Panc1 (cell line): ENCODE measurements at regions not wholly inside any gene's neighbourhood (a gene's known extent, or its start where the extent isn't known, plus 50 kb on each side); places are given as distances from the start of the nearest gene placed in this dataset.

Source experiments
- ATAC-seq: fragments of 200-7000 bp; cut with Tn5 transposase; 2 replicates; pipeline ENCODE4 v1.9.1; 2020; ENCODE audit warnings: mild to moderate bottlenecking, moderate library complexity
- BruUV-seq: library from RNA; stranded (reverse); fragments of 400-500 nt; replicated peaks from 2 replicates; lab custom pipeline; 2021; lab: Mats Ljungman, UMichigan
- CTCF ChIA-PET: fragments of 300-600 bp; sonication (Branson Sonifier 250); formaldehyde crosslinking; loops from one replicate; lab custom pipeline; 2022; ENCODE audit warnings: antibody characterized with exemption; lab: Charles Lee
- POLR2A ChIA-PET: fragments of 300-600 bp; sonication (Branson Sonifier 250); formaldehyde crosslinking; loops from one replicate; lab custom pipeline; 2022; ENCODE audit warnings: antibody characterized with exemption; lab: Charles Lee
- DNase-seq: peaks from one replicate; pipeline ENCODE4 v3.0.0-alpha.2; 2010; ENCODE audit warnings: low read depth, low spot score
- H3K27ac ChIP-seq: 2 replicates; pipeline ENCODE4 v1.5.1; 2011; ENCODE audit warnings: mild to moderate bottlenecking, low read length, inconsistent platforms
- H3K27me3 ChIP-seq: fragments of 200-500 bp; sonication (Bioruptor generic); 2 replicates; pipeline ENCODE4 v1.6.0; 2014; ENCODE audit warnings: low read length, inconsistent platforms; ENCODE audit not compliant: control insufficient read depth, insufficient read depth
- H3K36me3 ChIP-seq: fragments of 200-500 bp; sonication (Bioruptor generic); 2 replicates; pipeline ENCODE4 v1.5.1; 2014; ENCODE audit warnings: inconsistent platforms, mild to moderate bottlenecking, low read length, moderate library complexity; ENCODE audit not compliant: control insufficient read depth, insufficient read depth
- H3K4me1 ChIP-seq: 2 replicates; pipeline ENCODE4 v1.5.1; 2011; ENCODE audit warnings: inconsistent platforms, mild to moderate bottlenecking, low read length, moderate library complexity; ENCODE audit not compliant: control insufficient read depth, insufficient read depth
- H3K4me3 ChIP-seq, 2 experiments: 2 replicates each; pipeline ENCODE4 v1.5.1; 2011 to 2012; ENCODE audit warnings: low read depth in 2 of 2, low read length in 2 of 2, mild to moderate bottlenecking in 2 of 2, inconsistent platforms in 1 of 2, moderate library complexity in 1 of 2
- H3K9me3 ChIP-seq: fragments of 200-500 bp; sonication (Bioruptor generic); 2 replicates; pipeline ENCODE4 v1.5.1; 2014; ENCODE audit warnings: low read depth, mild to moderate bottlenecking, inconsistent platforms, low read length, moderate library complexity; ENCODE audit not compliant: control insufficient read depth, insufficient read depth
- POLR2AphosphoS5 ChIP-seq: IDR thresholded peaks from 2 replicates; pipeline ENCODE4 v1.6.1; 2012; ENCODE audit warnings: mild to moderate bottlenecking, low read depth, low read length, moderate library complexity
- SIN3A ChIP-seq: IDR thresholded peaks from 2 replicates; pipeline ENCODE4 v1.6.1; 2012; ENCODE audit warnings: low read depth, mild to moderate bottlenecking, low read length, moderate library complexity, borderline replicate concordance; ENCODE audit not compliant: insufficient read depth
- TCF7L2 ChIP-seq: IDR thresholded peaks from 2 replicates; pipeline ENCODE4 v1.6.1; 2011; ENCODE audit warnings: mild to moderate bottlenecking, low read depth, low read length, inconsistent platforms
- in situ Hi-C: cut with HindIII; loops from 2 replicates; pipeline ENCODE4 v1.10.0; 2016; ENCODE audit warnings: low sequenced_read_pairs, low pct_unique_long_range_greater_than_20kb
- intact Hi-C: fragments of 100-400 bp; cut with micrococcal nuclease; formaldehyde crosslinking; loops from one replicate; pipeline ENCODE4 v1.10.0; 2022; ENCODE audit not compliant: unreplicated experiment
- TF ChIP-seq, protein P1 (sequence below), 2 experiments: IDR thresholded peaks; 2 replicates each; pipeline ENCODE4 v1.6.1; 2011 to 2012; ENCODE audit warnings: low read depth in 2 of 2, control low read depth in 1 of 2, low read length in 1 of 2, mild to moderate bottlenecking in 1 of 2, moderate library complexity in 1 of 2; ENCODE audit not compliant: insufficient read depth in 1 of 2
- TF ChIP-seq, protein P2 (sequence below): fragments of 450-650 bp; IDR thresholded peaks from 2 replicates; pipeline ENCODE4 v1.5.1; 2017; ENCODE audit warnings: mild to moderate bottlenecking

DNA sequence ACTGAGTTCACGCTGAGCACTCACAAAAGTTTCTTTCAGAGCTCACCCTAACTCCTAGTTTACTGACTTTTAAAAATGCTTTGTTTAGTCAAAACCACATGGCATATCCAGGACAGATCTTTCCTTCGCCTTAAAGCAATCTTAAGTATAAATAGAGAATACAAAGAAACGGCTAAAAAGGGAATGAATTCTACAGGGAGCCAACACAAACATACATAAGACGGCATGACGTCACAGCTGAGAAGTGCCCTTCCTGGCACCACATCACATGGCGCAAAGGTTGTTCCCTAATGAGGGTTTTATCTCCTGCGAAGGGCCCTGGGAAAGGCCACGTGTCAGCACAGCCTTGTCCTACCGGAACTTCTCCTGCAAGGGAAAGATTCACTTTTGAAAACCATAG is 141.3 kb downstream of the IRX1 start:
- Histone ChIP-seq H3K36me3 (no peaks in the 10 kb centered on the region), H3K9me3 (no peaks in the 10 kb centered on the region), H3K4me1 (no peaks in the 10 kb centered on the region), H3K27ac (no peak overlapping the region), H3K27me3 (no peaks in the 10 kb centered on the region), H3K4me3 (no peak overlapping the region)
- no TSS peak for BruUV-seq
- ATAC-seq (no peak), DNase-seq (no peak)
- CTCF ChIA-PET: no interaction called here
- TF ChIP-seq SIN3A (no peak), POLR2AphosphoS5 (no peak), TCF7L2 (no peak)
- TF ChIP-seq, protein P1, sequence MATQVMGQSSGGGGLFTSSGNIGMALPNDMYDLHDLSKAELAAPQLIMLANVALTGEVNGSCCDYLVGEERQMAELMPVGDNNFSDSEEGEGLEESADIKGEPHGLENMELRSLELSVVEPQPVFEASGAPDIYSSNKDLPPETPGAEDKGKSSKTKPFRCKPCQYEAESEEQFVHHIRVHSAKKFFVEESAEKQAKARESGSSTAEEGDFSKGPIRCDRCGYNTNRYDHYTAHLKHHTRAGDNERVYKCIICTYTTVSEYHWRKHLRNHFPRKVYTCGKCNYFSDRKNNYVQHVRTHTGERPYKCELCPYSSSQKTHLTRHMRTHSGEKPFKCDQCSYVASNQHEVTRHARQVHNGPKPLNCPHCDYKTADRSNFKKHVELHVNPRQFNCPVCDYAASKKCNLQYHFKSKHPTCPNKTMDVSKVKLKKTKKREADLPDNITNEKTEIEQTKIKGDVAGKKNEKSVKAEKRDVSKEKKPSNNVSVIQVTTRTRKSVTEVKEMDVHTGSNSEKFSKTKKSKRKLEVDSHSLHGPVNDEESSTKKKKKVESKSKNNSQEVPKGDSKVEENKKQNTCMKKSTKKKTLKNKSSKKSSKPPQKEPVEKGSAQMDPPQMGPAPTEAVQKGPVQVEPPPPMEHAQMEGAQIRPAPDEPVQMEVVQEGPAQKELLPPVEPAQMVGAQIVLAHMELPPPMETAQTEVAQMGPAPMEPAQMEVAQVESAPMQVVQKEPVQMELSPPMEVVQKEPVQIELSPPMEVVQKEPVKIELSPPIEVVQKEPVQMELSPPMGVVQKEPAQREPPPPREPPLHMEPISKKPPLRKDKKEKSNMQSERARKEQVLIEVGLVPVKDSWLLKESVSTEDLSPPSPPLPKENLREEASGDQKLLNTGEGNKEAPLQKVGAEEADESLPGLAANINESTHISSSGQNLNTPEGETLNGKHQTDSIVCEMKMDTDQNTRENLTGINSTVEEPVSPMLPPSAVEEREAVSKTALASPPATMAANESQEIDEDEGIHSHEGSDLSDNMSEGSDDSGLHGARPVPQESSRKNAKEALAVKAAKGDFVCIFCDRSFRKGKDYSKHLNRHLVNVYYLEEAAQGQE (IDR thresholded peaks at IDR 0.05; ENCODE audit: insufficient read depth in 1 of 2, low read depth in 2 of 2, low read length in 1 of 2): no peak
- TF ChIP-seq, protein P2, sequence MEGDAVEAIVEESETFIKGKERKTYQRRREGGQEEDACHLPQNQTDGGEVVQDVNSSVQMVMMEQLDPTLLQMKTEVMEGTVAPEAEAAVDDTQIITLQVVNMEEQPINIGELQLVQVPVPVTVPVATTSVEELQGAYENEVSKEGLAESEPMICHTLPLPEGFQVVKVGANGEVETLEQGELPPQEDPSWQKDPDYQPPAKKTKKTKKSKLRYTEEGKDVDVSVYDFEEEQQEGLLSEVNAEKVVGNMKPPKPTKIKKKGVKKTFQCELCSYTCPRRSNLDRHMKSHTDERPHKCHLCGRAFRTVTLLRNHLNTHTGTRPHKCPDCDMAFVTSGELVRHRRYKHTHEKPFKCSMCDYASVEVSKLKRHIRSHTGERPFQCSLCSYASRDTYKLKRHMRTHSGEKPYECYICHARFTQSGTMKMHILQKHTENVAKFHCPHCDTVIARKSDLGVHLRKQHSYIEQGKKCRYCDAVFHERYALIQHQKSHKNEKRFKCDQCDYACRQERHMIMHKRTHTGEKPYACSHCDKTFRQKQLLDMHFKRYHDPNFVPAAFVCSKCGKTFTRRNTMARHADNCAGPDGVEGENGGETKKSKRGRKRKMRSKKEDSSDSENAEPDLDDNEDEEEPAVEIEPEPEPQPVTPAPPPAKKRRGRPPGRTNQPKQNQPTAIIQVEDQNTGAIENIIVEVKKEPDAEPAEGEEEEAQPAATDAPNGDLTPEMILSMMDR: no peak
- POLR2A ChIA-PET: no interaction called here
- intact Hi-C loops: no loop called here
- in situ Hi-C loops: no loop called here

DNA sequence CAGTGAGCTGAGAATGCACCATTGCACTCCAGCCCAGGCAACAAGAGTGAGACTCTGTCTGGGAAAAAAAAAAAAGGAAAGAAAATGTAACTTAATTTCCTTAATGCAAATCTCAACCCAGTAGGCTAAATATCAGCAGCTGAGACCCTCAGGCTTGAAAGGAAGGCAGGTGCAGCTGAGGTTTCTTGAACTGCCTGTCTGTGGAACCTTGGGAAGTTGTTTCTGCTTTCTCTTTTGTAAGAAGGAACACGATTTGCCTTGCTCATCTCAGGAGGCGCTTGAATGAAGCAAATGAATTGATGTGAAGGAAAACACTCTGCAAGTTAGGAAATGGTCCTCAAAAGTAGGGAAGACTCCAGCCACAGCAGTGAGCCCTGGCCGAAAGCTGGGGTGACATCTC is 143.3 kb downstream of the IRX1 start:
- Histone ChIP-seq H3K4me1 (no peaks in the 10 kb centered on the region), H3K27me3 (no peaks in the 10 kb centered on the region), H3K27ac (no peak overlapping the region), H3K36me3 (no peaks in the 10 kb centered on the region), H3K9me3 (no peaks in the 10 kb centered on the region), H3K4me3 (no peak overlapping the region)
- POLR2A ChIA-PET: no interaction called here
- DNase-seq (no peak), ATAC-seq (no peak)
- intact Hi-C loops (no loop called here), in situ Hi-C loops (no loop called here)
- BruUV-seq: no TSS peak
- TF ChIP-seq, protein P1 (IDR thresholded peaks at IDR 0.05; ENCODE audit: insufficient read depth in 1 of 2, low read depth in 2 of 2, low read length in 1 of 2): no peak
- TF ChIP-seq, protein P2: no peak
- CTCF ChIA-PET: no interaction called here
